ENCODE measurements at regions not wholly inside any gene's neighbourhood (a gene's known extent, or its start where the extent isn't known, plus 50 kb on each side); places are given as distances from the start of the nearest gene placed in this dataset.

GRCh38 chr3:63768888-63769287 is 50.2 kb upstream of the C3orf49 start:
- Mint-ChIP-seq H3K27me3 (ENCODE audit: low read depth, unreplicated experiment) (no peaks in the 10 kb centered on the region), H3K36me3 (ENCODE audit: low read depth, unreplicated experiment) (no peaks in the 10 kb centered on the region), H3K27ac (ENCODE audit: unreplicated experiment) (no peak overlapping the region), H3K9me3 (ENCODE audit: unreplicated experiment) (no peaks in the 10 kb centered on the region), H3K4me3 (ENCODE audit: unreplicated experiment) (no peak overlapping the region), H3K4me1 (ENCODE audit: low read depth, unreplicated experiment) (no peaks in the 10 kb centered on the region)
- no peak overlapping the region for H2AFZ ChIP-seq (ENCODE audit: low read depth, low read length)
- TF ChIP-seq CTCF (IDR thresholded peaks at IDR 0.05; ENCODE audit: insufficient read depth, low read depth, low read length) (no peak), EZH2 (IDR thresholded peaks at IDR 0.05; ENCODE audit: insufficient read depth, low read length) (no peak)
- H3K79me2 ChIP-seq (ENCODE audit: insufficient read depth, low read length), result no peaks in the 10 kb centered on the region
- no peaks in the 10 kb centered on the region for H3K9me3 ChIP-seq (ENCODE audit: insufficient read depth, low read depth, low read length)
- no peak overlapping the region for H3K4me2 ChIP-seq (ENCODE audit: low read length)
- no peaks in the 10 kb centered on the region for H3K4me1 ChIP-seq (ENCODE audit: insufficient read depth, low read length)
- H3K9ac ChIP-seq (ENCODE audit: low read length), result no peak overlapping the region
- no peak for DNase-seq (ENCODE audit: low read depth)
- H3K36me3 ChIP-seq (ENCODE audit: insufficient read depth, low read length), result no peaks in the 10 kb centered on the region
- H3K27me3 ChIP-seq (ENCODE audit: insufficient read depth, low read length), result no peaks in the 10 kb centered on the region
- no peak overlapping the region for H3K4me3 ChIP-seq (ENCODE audit: insufficient read depth, low read depth, low read length)
- FAIRE-seq, result no peak
- H3K27ac ChIP-seq (ENCODE audit: low read depth, low read length), result no peak overlapping the region
- H4K20me1 ChIP-seq (ENCODE audit: insufficient read depth, low read length), result no peaks in the 10 kb centered on the region
